Activated B cell treated with CpG ODN at 0.5 μM for 24 hours (primary cell): ENCODE measurements at regions not wholly inside any gene's neighbourhood (a gene's known extent, or its start where the extent isn't known, plus 50 kb on each side); places are given as distances from the start of the nearest gene placed in this dataset.

Source experiments
- ATAC-seq: fragments of 200-7000 bp; cut with Tn5 transposase; one replicate; pipeline ENCODE4 v1.10.0; 2021; ENCODE audit warnings: low read depth, mild to moderate bottlenecking, moderate library complexity
- CTCF ChIA-PET: fragments of 350-600 bp; sonication (Branson Sonifier 250); formaldehyde crosslinking; loops from one replicate; lab custom pipeline; 2021; ENCODE audit warnings: antibody characterized with exemption; lab: Charles Lee
- POLR2A ChIA-PET: fragments of 350-600 bp; sonication (Branson Sonifier 250); formaldehyde crosslinking; loops from one replicate; lab custom pipeline; 2021; ENCODE audit warnings: antibody characterized with exemption; lab: Charles Lee
- DNase-seq: peaks from one replicate; pipeline ENCODE4 v3.0.0; 2022
- H3K27ac Mint-ChIP-seq: one replicate; pipeline ENCODE4 v1.8.0; 2020; ENCODE audit warnings: mixed read lengths
- H3K27me3 Mint-ChIP-seq: one replicate; pipeline ENCODE4 v1.8.0; 2021; ENCODE audit warnings: mixed read lengths
- H3K36me3 Mint-ChIP-seq: one replicate; pipeline ENCODE4 v1.8.0; 2021; ENCODE audit warnings: low read depth, mixed read lengths
- H3K4me1 Mint-ChIP-seq: one replicate; pipeline ENCODE4 v1.8.0; 2021; ENCODE audit warnings: mixed read lengths
- H3K4me3 Mint-ChIP-seq: one replicate; pipeline ENCODE4 v1.8.0; 2020; ENCODE audit warnings: mild to moderate bottlenecking, mixed read lengths
- H3K9me3 Mint-ChIP-seq: one replicate; pipeline ENCODE4 v1.8.0; 2020; ENCODE audit warnings: mixed read lengths
- CTCF ChIP-seq: fragments of 200-600 bp; IDR thresholded peaks from one replicate; pipeline ENCODE4 v1.8.0; 2022; ENCODE audit warnings: antibody characterized with exemption, mild to moderate bottlenecking
- intact Hi-C: fragments of 100-400 bp; cut with micrococcal nuclease; formaldehyde crosslinking; loops from one replicate; pipeline ENCODE4 v1.15.1; 2024

GRCh38 chrX:45264865-45265264 lies 64.2 kb upstream of the DIPK2B start:
- Mint-ChIP-seq H3K9me3 (no peaks in the 10 kb centered on the region), H3K4me3 (no peak overlapping the region), H3K27ac (no peak overlapping the region), H3K36me3 (no peaks in the 10 kb centered on the region), H3K4me1 (no peaks in the 10 kb centered on the region), H3K27me3 (no peaks in the 10 kb centered on the region)
- CTCF ChIA-PET, result no interaction called here
- TF ChIP-seq CTCF, result no peak
- intact Hi-C loops, result no loop called here
- no peak for DNase-seq
- POLR2A ChIA-PET, result no interaction called here
- ATAC-seq, result no peak

- Mint-ChIP-seq H3K36me3 (no peaks in the 10 kb centered on the region), H3K27ac (no peak overlapping the region), H3K27me3 (no peaks in the 10 kb centered on the region), H3K9me3 (no peaks in the 10 kb centered on the region), H3K4me1 (peaks cover 8% of the 10 kb centered on the region), H3K4me3 (no peak overlapping the region)
- POLR2A ChIA-PET, result no interaction called here
- CTCF ChIA-PET, result no interaction called here
- no peak for ATAC-seq
- no peak for TF ChIP-seq CTCF
- DNase-seq, result no peak
- intact Hi-C loops, result no loop called here
Measured at GRCh38 chrX:45261471-45261870, 60.8 kb upstream of the DIPK2B start.

GRCh38 chrX:45261005-45261404 lies 60.3 kb upstream of the DIPK2B start:
- no peak for DNase-seq
- ChIA-PET CTCF (no interaction called here), POLR2A (no interaction called here)
- no peaks in the 10 kb centered on the region for H3K36me3 Mint-ChIP-seq
- H3K27ac Mint-ChIP-seq, result no peak overlapping the region
- TF ChIP-seq CTCF, result no peak
- H3K4me1 Mint-ChIP-seq, result peaks cover 8% of the 10 kb centered on the region
- intact Hi-C loops, result no loop called here
- H3K27me3 Mint-ChIP-seq, result no peaks in the 10 kb centered on the region
- no peak for ATAC-seq
- H3K4me3 Mint-ChIP-seq, result no peak overlapping the region
- H3K9me3 Mint-ChIP-seq, result no peaks in the 10 kb centered on the region

- POLR2A ChIA-PET, result no interaction called here
- TF ChIP-seq CTCF, result no peak
- no peak for DNase-seq
- CTCF ChIA-PET, result no interaction called here
- no peaks in the 10 kb centered on the region for H3K36me3 Mint-ChIP-seq
- H3K4me1 Mint-ChIP-seq, result peaks cover 8% of the 10 kb centered on the region
- no peaks in the 10 kb centered on the region for H3K9me3 Mint-ChIP-seq
- ATAC-seq, result no peak
- no peak overlapping the region for H3K4me3 Mint-ChIP-seq
- intact Hi-C loops, result no loop called here
- H3K27me3 Mint-ChIP-seq, result no peaks in the 10 kb centered on the region
- no peak overlapping the region for H3K27ac Mint-ChIP-seq
Measured at GRCh38 chrX:45258731-45259402, 58.2 kb upstream of the DIPK2B start.
